Urinary bladder (tissue), 3 donors: ENCODE measurements at regions not wholly inside any gene's neighbourhood (a gene's known extent, or its start where the extent isn't known, plus 50 kb on each side); places are given as distances from the start of the nearest gene placed in this dataset.

Experiments used
- DNase-seq: peaks from one replicate; pipeline ENCODE4 v3.0.0-alpha.2; 2015; ENCODE audit errors: extremely low spot score
- H3K27ac ChIP-seq: one replicate; pipeline ENCODE4 v1.5.1; 2013; ENCODE audit warnings: low read depth, mild to moderate bottlenecking, moderate library complexity
- H3K36me3 ChIP-seq: one replicate; pipeline ENCODE4 v1.6.1; 2013; ENCODE audit warnings: mild to moderate bottlenecking, moderate library complexity; ENCODE audit not compliant: insufficient read depth
- H3K4me1 ChIP-seq: one replicate; pipeline ENCODE4 v1.6.1; 2013; ENCODE audit warnings: mild to moderate bottlenecking, moderate library complexity; ENCODE audit not compliant: insufficient read depth
- H3K4me3 ChIP-seq: one replicate; pipeline ENCODE4 v1.5.1; 2013; ENCODE audit warnings: low read depth, low read length
- WGBS: extraction: QIAGEN DNeasy Blood & Tissue Kit; methylation state at CpG from one replicate; pipeline ENCODE4 v1.1.7; 2013; 5-methylcytosine and 5-hydroxymethylcytosine counted together
- donor health status: healthy with polysubstance abuse.
- donor health status: healthy.

DNA sequence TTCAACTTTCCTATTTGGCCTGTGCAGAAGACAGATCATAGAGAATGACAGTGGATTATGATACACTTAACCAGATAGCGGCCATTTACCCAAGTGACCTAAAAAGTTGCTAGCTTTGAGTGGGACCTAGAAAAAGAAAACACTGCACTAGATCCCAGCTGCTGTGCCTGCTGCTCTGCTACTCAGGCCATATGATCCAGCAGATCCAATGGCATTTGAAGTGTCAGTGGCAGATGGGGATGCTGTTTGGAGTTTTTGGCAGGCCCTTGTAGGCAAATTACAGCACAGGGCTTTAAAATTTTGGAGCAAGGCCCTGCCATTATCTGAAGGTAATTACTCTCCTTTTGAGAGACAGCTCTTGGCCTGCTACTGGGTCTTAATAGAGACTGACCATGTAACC, 74.0 kb upstream of the KCNE2 start:
- DNase-seq, result no peak
- Histone ChIP-seq H3K36me3 (no peaks in the 10 kb centered on the region), H3K4me1 (no peaks in the 10 kb centered on the region), H3K4me3 (no peak overlapping the region), H3K27ac (no peak overlapping the region)
- 97% methylated on average over 1 of the region's 1 CpG for WGBS

DNA sequence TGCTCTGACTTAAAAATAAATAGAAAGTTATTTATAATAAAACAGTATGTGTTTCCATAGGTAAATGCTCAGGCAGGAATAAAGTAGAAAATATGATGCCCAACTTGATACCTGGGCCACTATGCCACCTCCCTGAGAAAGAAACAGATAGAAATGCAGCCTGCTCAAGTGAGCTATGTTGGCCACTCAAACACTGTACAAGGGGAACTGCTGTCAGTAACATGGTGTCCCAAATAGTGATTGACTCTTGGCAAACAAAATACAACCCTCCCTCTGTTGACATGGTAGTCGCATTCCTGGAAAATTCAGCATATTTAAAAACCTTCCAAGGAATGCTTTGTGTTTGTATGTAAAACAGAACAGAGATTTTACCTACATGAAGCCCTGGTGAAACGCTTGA, 66.9 kb upstream of the KCNE2 start:
- Histone ChIP-seq H3K4me1 (no peaks in the 10 kb centered on the region), H3K27ac (no peak overlapping the region), H3K36me3 (no peaks in the 10 kb centered on the region), H3K4me3 (no peak overlapping the region)
- 95% methylated on average over 2 of the region's 2 CpGs for WGBS
- DNase-seq, result no peak

- Histone ChIP-seq H3K27ac (no peak overlapping the region), H3K4me3 (no peak overlapping the region), H3K4me1 (no peaks in the 10 kb centered on the region), H3K36me3 (no peaks in the 10 kb centered on the region)
- DNase-seq, result no peak
- WGBS, result 81% methylated on average over 3 of the region's 3 CpGs
These were observed 65.2 kb upstream of the KCNE2 start for GRCh38 chr21:34298534-34299167.

DNA sequence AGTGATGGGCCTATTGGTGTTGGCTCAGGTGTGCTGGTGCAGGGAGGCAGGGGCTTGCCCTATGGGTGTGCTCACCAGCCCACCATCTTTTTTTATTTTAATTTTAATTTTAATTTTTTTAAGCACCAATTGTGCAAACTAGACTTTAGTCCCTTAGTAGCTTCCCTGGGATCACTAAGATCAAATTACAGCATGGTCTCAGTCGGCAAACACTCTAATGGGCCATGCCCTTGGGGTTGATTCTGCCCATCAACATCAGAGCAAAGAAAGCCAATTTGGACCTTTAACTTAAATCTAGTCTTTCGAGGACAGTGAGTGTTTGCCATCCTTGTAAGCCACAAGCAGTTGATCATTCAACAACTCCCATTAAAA, 64.7 kb upstream of the KCNE2 start:
- no peak for DNase-seq
- 71% methylated on average over 2 of the region's 2 CpGs for WGBS

DNA sequence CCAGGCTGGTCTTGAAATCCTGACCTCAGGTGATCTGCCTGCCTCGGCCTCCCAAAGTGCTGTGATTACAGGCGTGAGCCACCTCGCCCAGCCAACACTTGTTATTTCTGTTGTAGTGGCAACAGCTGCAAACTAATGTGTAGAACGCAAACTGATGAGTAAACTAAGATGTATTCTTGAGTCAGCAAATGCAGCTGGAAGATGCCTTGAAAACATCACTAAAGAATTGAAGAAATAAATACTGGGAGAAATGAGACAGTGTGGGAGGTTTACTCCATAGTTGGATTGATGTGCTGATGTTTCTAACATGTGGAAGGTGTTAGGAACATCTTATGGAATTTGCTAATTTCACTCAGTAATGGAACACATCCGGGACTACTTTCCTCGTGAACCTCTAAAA, 61.3 kb upstream of the KCNE2 start:
- no peak for DNase-seq
- WGBS, result 85% methylated on average over 6 of the region's 6 CpGs
- H3K4me3 ChIP-seq, result no peak overlapping the region
- no peak overlapping the region for H3K27ac ChIP-seq
- H3K4me1 ChIP-seq, result no peaks in the 10 kb centered on the region
- no peaks in the 10 kb centered on the region for H3K36me3 ChIP-seq

More for the DNA sequence above, 64.7 kb upstream of the KCNE2 start:
- Histone ChIP-seq H3K4me1 (no peaks in the 10 kb centered on the region), H3K4me3 (no peak overlapping the region), H3K36me3 (no peaks in the 10 kb centered on the region), H3K27ac (no peak overlapping the region)

- H3K4me3 ChIP-seq, result no peak overlapping the region
These were observed 57.9 kb upstream of the KCNE2 start for GRCh38 chr21:34305605-34306604.

DNA sequence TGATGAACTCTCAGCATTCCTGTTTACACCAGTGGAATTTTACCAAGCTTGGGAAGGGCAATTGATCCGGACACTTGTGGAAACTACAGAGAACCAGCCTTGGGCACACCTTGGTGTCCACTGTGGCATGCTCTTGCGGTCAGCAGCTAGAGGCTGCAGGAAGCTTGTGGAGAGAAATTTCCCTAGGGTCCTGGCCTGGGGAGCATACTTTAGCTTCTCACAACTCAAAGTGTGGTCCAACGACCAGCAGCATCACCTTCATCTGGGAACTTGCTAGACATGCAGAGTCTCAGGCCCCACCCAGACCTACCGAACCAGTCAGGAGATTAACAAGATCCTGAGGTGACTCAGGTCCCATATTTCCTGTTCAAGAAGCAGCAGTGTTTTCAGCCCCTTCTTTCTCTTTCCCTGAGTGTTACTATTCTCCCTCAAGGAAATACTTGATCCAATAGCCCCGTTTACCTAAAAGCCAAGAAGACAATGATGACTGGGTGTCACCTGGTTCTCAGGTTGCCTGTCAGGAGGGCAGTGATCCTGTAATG, 55.7 kb upstream of the KCNE2 start:
- H3K4me3 ChIP-seq, result no peak overlapping the region
- H3K36me3 ChIP-seq, result no peaks in the 10 kb centered on the region
- WGBS, result 83% methylated on average over 5 of the region's 5 CpGs
- no peak for DNase-seq
- no peaks in the 10 kb centered on the region for H3K4me1 ChIP-seq
- H3K27ac ChIP-seq, result no peak overlapping the region

More at GRCh38 chr21:34305605-34306604, 57.9 kb upstream of the KCNE2 start:
- Histone ChIP-seq H3K4me1 (no peaks in the 10 kb centered on the region), H3K36me3 (no peaks in the 10 kb centered on the region), H3K27ac (no peak overlapping the region)
- DNase-seq, result no peak
- 63% methylated on average over 14 of the region's 14 CpGs for WGBS

GRCh38 chr21:34311561-34312330, 52.1 kb upstream of the KCNE2 start:
- WGBS, result 87% methylated on average over 12 of the region's 12 CpGs
- H3K36me3 ChIP-seq, result no peaks in the 10 kb centered on the region
- no peaks in the 10 kb centered on the region for H3K4me1 ChIP-seq
- H3K27ac ChIP-seq, result no peak overlapping the region
- no peak overlapping the region for H3K4me3 ChIP-seq
- DNase-seq, result no peak

- no peaks in the 10 kb centered on the region for H3K4me1 ChIP-seq
- no peak overlapping the region for H3K27ac ChIP-seq
- no peak overlapping the region for H3K4me3 ChIP-seq
- DNase-seq, result no peak
- WGBS, result 69% methylated on average over 1 of the region's 1 CpG
- H3K36me3 ChIP-seq, result no peaks in the 10 kb centered on the region
These were observed 50.7 kb upstream of the KCNE2 start for GRCh38 chr21:34313116-34313515.
